Ishikawa (cell line): ENCODE measurements at regions not wholly inside any gene's neighbourhood (a gene's known extent, or its start where the extent isn't known, plus 50 kb on each side); places are given as distances from the start of the nearest gene placed in this dataset.

Experiments used
- CEBPB ChIP-seq: IDR thresholded peaks from 2 replicates; pipeline ENCODE4 v1.6.1; 2012
- CREB1 ChIP-seq: IDR thresholded peaks from 2 replicates; pipeline ENCODE4 v1.6.1; 2012; ENCODE audit warnings: low read depth
- EGR1 ChIP-seq: IDR thresholded peaks from 2 replicates; pipeline ENCODE4 v1.6.1; 2012
- EP300 ChIP-seq: IDR thresholded peaks from 2 replicates; pipeline ENCODE4 v1.6.1; 2012; ENCODE audit warnings: borderline replicate concordance
- FOXM1 ChIP-seq: IDR thresholded peaks from 2 replicates; pipeline ENCODE4 v1.6.1; 2012; ENCODE audit warnings: low read depth, borderline replicate concordance
- NFIC ChIP-seq: IDR thresholded peaks from 2 replicates; pipeline ENCODE4 v1.6.1; 2012
- RAD21 ChIP-seq: IDR thresholded peaks from 2 replicates; pipeline ENCODE4 v1.6.1; 2012; ENCODE audit warnings: low read depth
- TAF1 ChIP-seq: IDR thresholded peaks from 2 replicates; pipeline ENCODE4 v1.6.1; 2012; ENCODE audit warnings: low read depth, mild to moderate bottlenecking
- TCF12 ChIP-seq: IDR thresholded peaks from 2 replicates; pipeline ENCODE4 v1.6.1; 2012; ENCODE audit warnings: low read depth
- TEAD4 ChIP-seq: IDR thresholded peaks from 2 replicates; pipeline ENCODE4 v1.6.1; 2012
- YY1 ChIP-seq: IDR thresholded peaks from 2 replicates; pipeline ENCODE4 v1.6.1; 2012; ENCODE audit warnings: low read depth
- ZBTB7A ChIP-seq: IDR thresholded peaks from 2 replicates; pipeline ENCODE4 v1.6.1; 2012; ENCODE audit warnings: low read depth
- TF ChIP-seq, protein P1 (sequence below): IDR thresholded peaks from 2 replicates; pipeline ENCODE4 v1.6.1; 2012
- TF ChIP-seq, protein P2 (sequence below): IDR thresholded peaks from 2 replicates; pipeline ENCODE4 v1.6.1; 2012; ENCODE audit warnings: low read depth, mild to moderate bottlenecking
- TF ChIP-seq, protein P3 (sequence below): IDR thresholded peaks from 2 replicates; pipeline ENCODE4 v1.6.1; 2012

DNA sequence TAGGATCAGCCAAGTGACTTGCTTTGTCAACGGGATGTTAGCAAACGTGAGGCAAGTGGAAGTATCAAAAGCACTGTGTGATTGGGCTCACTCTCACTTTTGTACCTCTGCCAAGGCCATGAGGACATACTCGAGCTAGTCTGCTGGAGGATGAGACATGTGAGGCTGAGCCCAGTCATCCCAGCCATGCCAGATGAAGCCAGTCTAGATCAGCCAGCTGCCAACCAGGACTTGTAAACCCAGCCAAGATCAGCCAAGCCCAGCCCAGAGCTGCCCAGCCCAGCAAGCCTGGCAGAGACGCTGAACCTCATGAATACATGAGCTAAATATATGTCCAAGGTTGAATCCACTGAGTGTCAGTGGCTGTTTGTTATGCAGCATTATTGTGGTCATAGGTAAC, 369.7 kb downstream of the MN1 start:
- TF ChIP-seq CEBPB: no peak
- no peak for TF ChIP-seq RAD21
- TF ChIP-seq FOXM1: no peak
- no peak for TF ChIP-seq TCF12
- no peak for TF ChIP-seq NFIC
- TF ChIP-seq ZBTB7A: no peak
- no peak for TF ChIP-seq EGR1

DNA sequence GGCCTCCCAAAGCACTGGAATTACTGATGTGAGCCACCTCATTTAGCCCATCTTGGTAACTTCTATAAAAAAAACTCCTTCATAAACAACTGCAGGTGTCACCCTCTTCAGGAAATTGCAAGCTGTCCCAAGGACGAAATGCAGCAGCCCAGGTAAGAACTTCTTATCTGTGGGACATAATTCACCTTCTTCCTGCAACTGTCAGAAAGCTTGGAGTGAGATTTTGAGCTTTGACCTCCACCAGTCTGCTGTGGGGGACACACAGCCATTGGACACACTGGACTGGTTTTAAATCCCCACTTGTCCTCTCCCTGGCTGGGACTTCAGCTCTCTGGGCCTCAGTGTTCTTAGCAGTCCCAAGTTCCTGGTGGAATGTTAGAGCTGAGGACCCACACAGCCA, 368.5 kb downstream of the MN1 start:
- TF ChIP-seq CREB1: no peak

DNA sequence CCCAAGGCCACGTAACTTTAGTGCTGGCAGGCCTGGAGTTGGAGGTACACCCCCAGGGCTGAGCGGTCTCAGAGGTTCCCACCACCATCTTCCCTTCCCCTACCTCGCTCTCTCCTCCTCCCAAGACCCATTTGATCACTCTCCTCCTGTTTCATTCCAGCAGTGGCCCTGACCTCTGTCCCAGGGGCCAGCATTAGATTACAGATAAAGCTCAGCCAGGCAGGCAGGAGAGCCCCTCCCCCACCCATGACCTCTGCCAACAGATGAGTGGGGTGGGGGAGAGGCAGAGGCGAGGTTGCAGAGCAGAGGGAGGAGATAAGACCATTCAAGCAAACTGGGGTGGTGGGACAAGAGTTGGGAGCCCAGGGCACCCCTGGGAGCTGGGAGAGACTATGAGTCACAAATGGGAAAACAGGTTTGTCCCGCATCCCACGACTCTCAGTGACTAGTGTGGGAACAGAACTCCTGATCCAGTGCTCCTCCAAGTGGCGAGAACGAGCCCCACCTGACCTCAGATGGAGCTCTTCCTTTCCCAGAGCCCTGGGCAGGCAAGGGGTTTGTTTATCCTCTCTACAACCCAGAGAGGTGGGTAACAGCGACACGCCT, 367.9 kb downstream of the MN1 start:
- TF ChIP-seq EGR1 (no peak), YY1 (no peak), TAF1 (no peak), EP300 (no peak), RAD21 (no peak), CEBPB (no peak), TCF12 (no peak), CREB1 (no peak), ZBTB7A (no peak), NFIC (no peak), TEAD4 (no peak), FOXM1 (no peak)
- TF ChIP-seq, protein P1, sequence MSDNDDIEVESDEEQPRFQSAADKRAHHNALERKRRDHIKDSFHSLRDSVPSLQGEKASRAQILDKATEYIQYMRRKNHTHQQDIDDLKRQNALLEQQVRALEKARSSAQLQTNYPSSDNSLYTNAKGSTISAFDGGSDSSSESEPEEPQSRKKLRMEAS: no peak
- TF ChIP-seq, protein P2, sequence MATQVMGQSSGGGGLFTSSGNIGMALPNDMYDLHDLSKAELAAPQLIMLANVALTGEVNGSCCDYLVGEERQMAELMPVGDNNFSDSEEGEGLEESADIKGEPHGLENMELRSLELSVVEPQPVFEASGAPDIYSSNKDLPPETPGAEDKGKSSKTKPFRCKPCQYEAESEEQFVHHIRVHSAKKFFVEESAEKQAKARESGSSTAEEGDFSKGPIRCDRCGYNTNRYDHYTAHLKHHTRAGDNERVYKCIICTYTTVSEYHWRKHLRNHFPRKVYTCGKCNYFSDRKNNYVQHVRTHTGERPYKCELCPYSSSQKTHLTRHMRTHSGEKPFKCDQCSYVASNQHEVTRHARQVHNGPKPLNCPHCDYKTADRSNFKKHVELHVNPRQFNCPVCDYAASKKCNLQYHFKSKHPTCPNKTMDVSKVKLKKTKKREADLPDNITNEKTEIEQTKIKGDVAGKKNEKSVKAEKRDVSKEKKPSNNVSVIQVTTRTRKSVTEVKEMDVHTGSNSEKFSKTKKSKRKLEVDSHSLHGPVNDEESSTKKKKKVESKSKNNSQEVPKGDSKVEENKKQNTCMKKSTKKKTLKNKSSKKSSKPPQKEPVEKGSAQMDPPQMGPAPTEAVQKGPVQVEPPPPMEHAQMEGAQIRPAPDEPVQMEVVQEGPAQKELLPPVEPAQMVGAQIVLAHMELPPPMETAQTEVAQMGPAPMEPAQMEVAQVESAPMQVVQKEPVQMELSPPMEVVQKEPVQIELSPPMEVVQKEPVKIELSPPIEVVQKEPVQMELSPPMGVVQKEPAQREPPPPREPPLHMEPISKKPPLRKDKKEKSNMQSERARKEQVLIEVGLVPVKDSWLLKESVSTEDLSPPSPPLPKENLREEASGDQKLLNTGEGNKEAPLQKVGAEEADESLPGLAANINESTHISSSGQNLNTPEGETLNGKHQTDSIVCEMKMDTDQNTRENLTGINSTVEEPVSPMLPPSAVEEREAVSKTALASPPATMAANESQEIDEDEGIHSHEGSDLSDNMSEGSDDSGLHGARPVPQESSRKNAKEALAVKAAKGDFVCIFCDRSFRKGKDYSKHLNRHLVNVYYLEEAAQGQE: no peak
- TF ChIP-seq, protein P3, sequence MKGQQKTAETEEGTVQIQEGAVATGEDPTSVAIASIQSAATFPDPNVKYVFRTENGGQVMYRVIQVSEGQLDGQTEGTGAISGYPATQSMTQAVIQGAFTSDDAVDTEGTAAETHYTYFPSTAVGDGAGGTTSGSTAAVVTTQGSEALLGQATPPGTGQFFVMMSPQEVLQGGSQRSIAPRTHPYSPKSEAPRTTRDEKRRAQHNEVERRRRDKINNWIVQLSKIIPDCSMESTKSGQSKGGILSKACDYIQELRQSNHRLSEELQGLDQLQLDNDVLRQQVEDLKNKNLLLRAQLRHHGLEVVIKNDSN: no peak

DNA sequence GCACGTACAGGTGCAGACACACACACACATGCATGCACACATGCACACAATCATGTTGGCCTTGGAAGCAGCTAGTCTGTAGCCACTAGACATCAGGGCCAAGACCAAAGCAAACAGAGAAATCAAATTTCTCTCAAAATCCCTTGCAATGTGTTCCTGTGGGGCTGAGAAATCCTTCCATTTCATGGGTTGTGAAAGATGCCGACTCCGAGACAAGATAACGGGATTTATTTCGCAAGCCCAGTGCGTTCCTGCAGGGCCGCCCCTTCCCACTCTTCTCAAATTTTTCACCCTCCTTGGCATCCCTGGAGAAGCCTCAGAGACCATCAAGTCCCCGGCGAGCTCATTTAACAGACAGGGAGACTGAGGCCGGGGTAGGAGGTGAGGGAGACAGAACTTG, 366.7 kb downstream of the MN1 start:
- TF ChIP-seq YY1 (no peak), RAD21 (no peak), CREB1 (no peak), ZBTB7A (no peak), EP300 (no peak), TAF1 (no peak), FOXM1 (no peak), TEAD4 (no peak), NFIC (no peak), CEBPB (no peak), EGR1 (no peak), TCF12 (no peak)
- TF ChIP-seq, protein P1: no peak
- TF ChIP-seq, protein P3: no peak
- TF ChIP-seq, protein P2: no peak

DNA sequence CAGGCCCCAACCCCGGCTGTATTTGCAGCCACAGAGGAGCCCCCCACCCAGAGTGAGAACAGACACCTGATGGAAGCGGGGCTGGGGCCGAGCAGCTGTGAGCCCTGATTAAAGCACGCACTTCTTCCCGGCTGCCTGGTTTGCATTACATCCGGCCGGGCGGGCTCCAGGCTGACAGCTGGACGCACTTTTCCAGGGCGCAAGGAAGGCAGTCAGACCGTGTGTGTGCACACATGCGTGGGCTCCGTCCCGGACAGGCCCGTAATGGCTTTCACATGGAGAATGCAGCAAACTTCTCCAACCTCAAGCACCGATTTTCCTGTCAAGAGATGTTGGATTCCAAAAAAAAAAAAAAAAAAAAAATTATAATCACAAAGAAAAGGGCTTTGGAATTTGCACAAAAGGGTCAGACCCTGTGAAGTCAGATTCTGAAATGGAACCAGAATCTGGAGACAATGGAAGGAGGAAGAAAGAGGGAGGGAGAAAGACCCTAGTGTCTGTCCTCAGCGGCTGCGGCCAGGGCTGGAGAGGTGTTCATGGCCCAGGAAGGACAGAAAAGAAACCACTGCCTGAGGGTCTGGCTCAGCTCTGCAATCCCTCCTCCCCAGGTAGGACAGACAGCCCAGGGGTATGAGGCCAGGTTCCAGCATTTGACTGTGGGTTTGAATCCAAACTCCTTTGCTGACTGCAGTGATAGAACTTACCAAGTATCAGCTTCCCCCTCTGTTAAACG, 365.5 kb downstream of the MN1 start:
- TF ChIP-seq TCF12: no peak
- no peak for TF ChIP-seq YY1
- no peak for TF ChIP-seq TAF1
- no peak for TF ChIP-seq CEBPB
- TF ChIP-seq, protein P1: no peak
- no peak for TF ChIP-seq ZBTB7A
- TF ChIP-seq TEAD4: no peak
- TF ChIP-seq, protein P2: no peak
- no peak for TF ChIP-seq CREB1
- TF ChIP-seq NFIC: no peak
- no peak for TF ChIP-seq EP300
- TF ChIP-seq RAD21: no peak
- TF ChIP-seq, protein P3: no peak
- TF ChIP-seq EGR1: no peak
- TF ChIP-seq FOXM1: no peak
